GM12864 (cell line): ENCODE measurements at regions not wholly inside any gene's neighbourhood (a gene's known extent, or its start where the extent isn't known, plus 50 kb on each side); places are given as distances from the start of the nearest gene placed in this dataset.

Source experiments
- DNase-seq: peaks from one replicate; pipeline ENCODE4 v3.0.0-alpha.2; 2011; ENCODE audit warnings: low read depth
- H3K4me3 ChIP-seq: 2 replicates; pipeline ENCODE4 v1.5.1; 2011; ENCODE audit warnings: mild to moderate bottlenecking, low read depth, low read length, control low read depth
- CTCF ChIP-seq: IDR thresholded peaks from 2 replicates; pipeline ENCODE4 v1.5.1; 2011; ENCODE audit warnings: low read depth, mild to moderate bottlenecking, moderate library complexity, low read length, control low read depth, inconsistent platforms; ENCODE audit errors: missing control alignments

DNA sequence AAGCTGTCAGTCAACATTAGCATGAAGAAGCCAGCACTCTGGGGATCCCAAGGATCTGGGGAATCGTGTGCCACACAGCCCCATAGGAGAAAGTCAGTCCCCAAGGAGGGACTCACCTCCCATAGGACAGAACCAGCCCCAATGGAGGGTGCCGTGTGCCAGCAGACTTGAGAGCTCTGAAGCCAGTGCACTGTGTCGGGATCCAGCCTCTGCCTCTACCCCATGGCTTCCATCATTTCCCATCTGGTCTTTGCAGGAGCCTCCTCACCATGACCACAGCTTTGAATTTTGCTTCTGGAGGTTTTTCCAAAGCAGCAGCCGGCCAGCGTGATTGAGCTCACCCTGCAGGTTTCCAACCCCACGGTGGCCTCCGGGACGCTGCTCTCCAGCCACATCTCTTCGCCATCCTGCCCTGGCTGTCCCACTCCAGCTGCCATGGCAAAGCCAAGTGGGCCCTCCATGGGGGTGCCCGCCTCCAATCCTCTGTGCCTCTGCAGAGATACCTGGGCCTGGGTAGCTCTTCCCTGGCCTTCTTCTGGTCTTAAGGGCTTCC lies 171.8 kb upstream of the SHH start:
- no peak overlapping the region for H3K4me3 ChIP-seq
- no peak for DNase-seq
- TF ChIP-seq CTCF, result no peak

DNA sequence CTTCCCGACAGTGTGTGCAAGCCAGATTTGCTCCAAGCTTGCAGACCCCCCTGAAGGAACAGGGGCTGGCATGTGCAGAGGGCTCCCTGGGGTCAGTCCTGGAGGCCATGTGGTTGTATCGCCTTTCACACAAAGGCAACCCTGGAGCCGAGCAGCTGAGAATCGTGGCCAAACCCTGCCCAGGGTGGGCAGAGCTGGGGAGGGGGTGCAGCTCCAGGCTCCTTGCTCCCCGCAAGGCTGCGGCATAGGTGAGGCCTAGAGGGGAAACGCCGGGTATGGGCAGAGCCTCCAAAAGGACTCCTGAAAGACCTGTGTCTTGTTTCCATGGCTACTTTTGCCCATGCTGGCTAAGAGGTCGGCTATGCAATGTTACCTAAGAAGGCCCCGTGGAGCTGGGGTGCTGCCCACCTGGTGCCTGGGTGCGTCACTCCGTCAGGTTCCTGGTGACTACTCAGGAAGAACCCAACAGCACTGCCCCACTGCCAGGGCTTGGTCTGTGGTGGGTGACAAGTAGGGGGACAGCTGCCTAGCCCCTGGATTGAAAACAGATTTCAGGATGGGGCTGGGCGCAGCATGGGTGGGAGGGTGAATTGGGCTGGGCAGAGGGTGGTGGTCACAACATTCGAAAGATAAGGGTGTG lies 171.0 kb upstream of the SHH start:
- no peak overlapping the region for H3K4me3 ChIP-seq
- DNase-seq, result no peak
- no peak for TF ChIP-seq CTCF

DNA sequence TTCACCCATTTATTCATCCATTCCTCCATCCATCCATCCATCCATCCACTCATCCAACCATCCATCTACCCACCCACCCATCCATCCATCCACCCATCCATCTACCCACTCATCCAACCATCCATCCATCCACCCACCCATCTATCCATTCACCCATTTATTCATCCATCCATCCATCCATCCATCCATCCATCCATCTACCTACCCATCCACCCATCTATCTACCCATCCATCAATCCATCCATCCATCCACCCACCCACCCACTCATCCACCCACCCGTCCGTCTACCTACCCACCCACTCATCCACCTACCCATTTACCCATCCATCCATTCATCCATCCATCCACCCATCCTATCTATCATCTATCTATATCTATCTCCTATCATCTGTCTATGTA lies 169.4 kb upstream of the SHH start:
- no peak for DNase-seq
- H3K4me3 ChIP-seq, result no peak overlapping the region
- no peak for TF ChIP-seq CTCF

- no peak overlapping the region for H3K4me3 ChIP-seq
- TF ChIP-seq CTCF, result no peak
- DNase-seq, result no peak
Observed at GRCh38 chr7:155980841-155981240, 168.6 kb upstream of the SHH start.

DNA sequence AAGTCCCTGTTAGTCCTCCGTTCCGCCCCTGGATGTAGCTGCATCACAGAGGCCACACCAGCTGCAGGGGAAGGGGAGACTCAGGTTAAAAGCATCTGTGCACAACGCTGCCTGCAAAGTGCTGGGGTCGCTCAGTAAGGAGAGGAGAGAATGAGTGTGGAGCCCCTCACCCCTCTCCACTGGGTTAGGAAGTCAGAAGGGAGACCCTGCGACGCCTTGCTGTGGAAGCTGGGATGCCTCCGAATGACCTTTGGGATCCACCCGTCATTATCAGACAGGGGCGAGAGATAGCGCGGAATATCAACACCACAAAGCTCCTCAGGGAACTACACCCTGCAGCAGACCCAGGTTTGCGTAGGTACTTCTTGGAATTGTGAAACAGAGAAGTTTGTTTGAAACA lies 167.7 kb upstream of the SHH start:
- no peak for DNase-seq
- TF ChIP-seq CTCF, result no peak
- H3K4me3 ChIP-seq, result no peak overlapping the region

GRCh38 chr7:155979566-155979965 lies 167.3 kb upstream of the SHH start:
- no peak for DNase-seq
- no peak for TF ChIP-seq CTCF
- H3K4me3 ChIP-seq, result no peak overlapping the region

- H3K4me3 ChIP-seq, result no peak overlapping the region
- TF ChIP-seq CTCF, result no peak
- DNase-seq, result no peak
Observed at GRCh38 chr7:155975490-155975889, 163.2 kb upstream of the SHH start.
